Liver (tissue), 8 donors: ENCODE measurements at regions not wholly inside any gene's neighbourhood (a gene's known extent, or its start where the extent isn't known, plus 50 kb on each side); places are given as distances from the start of the nearest gene placed in this dataset.

Experiments
- DNase-seq: peaks from one replicate; pipeline ENCODE4 v3.0.0-alpha.2; 2017; ENCODE audit warnings: low spot score
- H3K27ac ChIP-seq, 2 donors: one replicate each; pipeline ENCODE4 v1.7.0; 2013; ENCODE audit warnings: inconsistent platforms in 2 of 2, low read length in 2 of 2, control low read depth in 1 of 2, low read depth in 1 of 2, mild to moderate bottlenecking in 1 of 2
- H3K27me3 ChIP-seq, 4 donors: one replicate each; pipeline versions ENCODE4 v1.6.1 to v1.7.0; 2013; ENCODE audit warnings: low read length in 3 of 4, inconsistent platforms in 1 of 4, mild to moderate bottlenecking in 1 of 4, moderate library complexity in 1 of 4; ENCODE audit not compliant: control insufficient read depth in 4 of 4, insufficient read depth in 4 of 4
- H3K36me3 ChIP-seq, 4 donors: one replicate each; pipeline versions ENCODE4 v1.6.1 to v1.7.0; 2013; ENCODE audit warnings: low read length in 3 of 4, mild to moderate bottlenecking in 3 of 4, low read depth in 1 of 4, moderate library complexity in 1 of 4; ENCODE audit not compliant: control insufficient read depth in 4 of 4, insufficient read depth in 3 of 4
- H3K4me1 ChIP-seq, 4 donors: one replicate each; pipeline versions ENCODE4 v1.6.1 to v1.7.0; 2013; ENCODE audit warnings: low read length in 3 of 4, mild to moderate bottlenecking in 3 of 4, moderate library complexity in 1 of 4; ENCODE audit not compliant: control insufficient read depth in 4 of 4, insufficient read depth in 4 of 4
- H3K4me3 ChIP-seq, 3 donors: one replicate each; pipeline versions ENCODE4 v1.6.1 to v1.7.0; 2013; ENCODE audit warnings: low read length in 3 of 3, control low read depth in 1 of 3, low read depth in 1 of 3, mild to moderate bottlenecking in 1 of 3
- H3K9ac ChIP-seq, 2 donors: one replicate each; pipeline ENCODE4 v1.7.0; 2013; ENCODE audit warnings: low read length in 2 of 2, mild to moderate bottlenecking in 2 of 2, moderate library complexity in 2 of 2, control low read depth in 1 of 2, low read depth in 1 of 2
- H3K9me3 ChIP-seq, 4 donors: one replicate each; pipeline versions ENCODE4 v1.6.1 to v1.7.0; 2013; ENCODE audit warnings: low read length in 3 of 4; ENCODE audit not compliant: control insufficient read depth in 4 of 4
- ATF3 ChIP-seq: IDR thresholded peaks from 2 replicates; pipeline ENCODE4 v1.6.1; 2016; ENCODE audit warnings: antibody characterized with exemption
- CTCF ChIP-seq: fragments of 150-350 bp; IDR thresholded peaks from 2 replicates; pipeline ENCODE4 v1.5.1; 2017; ENCODE audit warnings: improper control_type of control experiment, low read depth, low read length; ENCODE audit not compliant: missing input control
- EGR1 ChIP-seq, 2 donors: IDR thresholded peaks; 2 replicates each; pipeline ENCODE4 v1.6.1; 2016 to 2018; ENCODE audit warnings: antibody characterized with exemption in 2 of 2, low read depth in 2 of 2
- FOXA1 ChIP-seq: IDR thresholded peaks from 2 replicates; pipeline ENCODE4 v1.6.1; 2016; ENCODE audit warnings: antibody characterized with exemption
- FOXA2 ChIP-seq: IDR thresholded peaks from 2 replicates; pipeline ENCODE4 v1.6.1; 2016; ENCODE audit warnings: antibody characterized with exemption
- GABPA ChIP-seq, 2 donors: IDR thresholded peaks in 1 of 2; conservative IDR thresholded peaks in 1 of 2; 2 replicates each; pipeline ENCODE4 v1.6.1; 2016; ENCODE audit warnings: antibody characterized with exemption in 2 of 2, mild to moderate bottlenecking in 1 of 2, moderate library complexity in 1 of 2
- HNF4A ChIP-seq, 2 donors: conservative IDR thresholded peaks; 2 replicates each; pipeline ENCODE4 v1.6.1; 2016; ENCODE audit warnings: antibody characterized with exemption in 2 of 2, mild to moderate bottlenecking in 2 of 2
- HNF4G ChIP-seq: IDR thresholded peaks from 2 replicates; pipeline ENCODE4 v1.6.1; 2016; ENCODE audit warnings: antibody characterized with exemption
- JUND ChIP-seq, 2 donors: IDR thresholded peaks; 2 replicates each; pipeline ENCODE4 v1.6.1; 2016; ENCODE audit warnings: antibody characterized with exemption in 2 of 2
- MAX ChIP-seq: IDR thresholded peaks from 2 replicates; pipeline ENCODE4 v1.6.1; 2016; ENCODE audit warnings: antibody characterized with exemption
- NR2F2 ChIP-seq: IDR thresholded peaks from 2 replicates; pipeline ENCODE4 v1.6.1; 2016; ENCODE audit warnings: antibody characterized with exemption
- RAD21 ChIP-seq, 2 donors: IDR thresholded peaks; 2 replicates each; pipeline ENCODE4 v1.6.1; 2016; ENCODE audit warnings: antibody characterized with exemption in 2 of 2, mild to moderate bottlenecking in 2 of 2
- REST ChIP-seq: IDR thresholded peaks from 2 replicates; pipeline ENCODE4 v1.6.1; 2016; ENCODE audit warnings: antibody characterized with exemption, mild to moderate bottlenecking
- RXRA ChIP-seq, 2 donors: IDR thresholded peaks; 2 replicates each; pipeline ENCODE4 v1.6.1; 2017 to 2018; ENCODE audit warnings: antibody characterized with exemption in 2 of 2, mild to moderate bottlenecking in 1 of 2
- SP1 ChIP-seq: IDR thresholded peaks from 2 replicates; pipeline ENCODE4 v1.6.1; 2018; ENCODE audit warnings: antibody characterized with exemption, mild to moderate bottlenecking
- TAF1 ChIP-seq: conservative IDR thresholded peaks from 2 replicates; pipeline ENCODE4 v1.6.1; 2016; ENCODE audit warnings: antibody characterized with exemption, mild to moderate bottlenecking
- YY1 ChIP-seq: IDR thresholded peaks from 2 replicates; pipeline ENCODE4 v1.6.1; 2016; ENCODE audit warnings: antibody characterized with exemption, mild to moderate bottlenecking
- ZBTB33 ChIP-seq: IDR thresholded peaks from 2 replicates; pipeline ENCODE4 v1.6.1; 2016; ENCODE audit warnings: antibody characterized with exemption
- WGBS: extraction: QIAGEN DNeasy Blood & Tissue Kit; methylation state at CpG from one replicate; pipeline ENCODE4 v1.1.7; 2013; 5-methylcytosine and 5-hydroxymethylcytosine counted together
- donor health status: healthy.
- donor health status: healthy.
- donor health status: healthy.
- donor health status: healthy.
- donor health status: healthy.

DNA sequence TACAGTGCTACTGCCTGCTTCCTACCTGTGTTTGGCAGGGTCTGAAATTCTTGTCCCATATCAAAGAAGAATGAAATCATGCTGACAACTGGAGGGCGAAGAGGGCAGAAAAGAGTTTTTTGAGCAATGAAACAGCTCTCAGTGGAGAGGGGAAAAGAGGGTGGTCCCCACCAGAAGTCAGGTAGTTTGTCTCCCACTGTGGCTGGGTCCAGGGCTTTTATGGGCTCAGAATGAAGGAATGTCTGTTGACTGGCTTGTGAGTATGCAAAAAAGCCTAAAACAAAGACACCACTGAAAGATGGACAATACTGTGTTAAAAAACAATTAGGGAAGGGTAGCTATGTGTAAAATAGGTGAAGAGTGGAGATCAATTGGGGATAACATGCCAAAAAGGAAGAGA lies 115.0 kb downstream of the ADAM29 start:
- Histone ChIP-seq H3K9me3 (peaks cover 0 to 7% (median 0%) of the 10 kb centered on the region in 4 donors), H3K4me1 (no peaks in the 10 kb centered on the region), H3K27ac (no peak overlapping the region), H3K9ac (no peak overlapping the region), H3K36me3 (no peaks in the 10 kb centered on the region), H3K27me3 (no peaks in the 10 kb centered on the region), H3K4me3 (no peak overlapping the region)
- no peak for DNase-seq
- 72% methylated on average over 1 of the region's 1 CpG for WGBS
- TF ChIP-seq FOXA2 (no peak), RXRA (IDR thresholded peaks at IDR 0.05) (no peak), FOXA1 (no peak), CTCF (no peak), SP1 (no peak), ZBTB33 (no peak), GABPA (IDR thresholded peaks at IDR 0.05 in 1 of 2, conservative IDR thresholded peaks at IDR 0.05 in 1 of 2) (no peak), NR2F2 (no peak), HNF4A (conservative IDR thresholded peaks at IDR 0.05) (no peak), JUND (IDR thresholded peaks at IDR 0.05) (no peak), REST (no peak), RAD21 (IDR thresholded peaks at IDR 0.05) (no peak), ATF3 (no peak), TAF1 (no peak), EGR1 (IDR thresholded peaks at IDR 0.05; ENCODE audit: low read depth in 2 of 2) (no peak), MAX (no peak), YY1 (no peak), HNF4G (no peak)

DNA sequence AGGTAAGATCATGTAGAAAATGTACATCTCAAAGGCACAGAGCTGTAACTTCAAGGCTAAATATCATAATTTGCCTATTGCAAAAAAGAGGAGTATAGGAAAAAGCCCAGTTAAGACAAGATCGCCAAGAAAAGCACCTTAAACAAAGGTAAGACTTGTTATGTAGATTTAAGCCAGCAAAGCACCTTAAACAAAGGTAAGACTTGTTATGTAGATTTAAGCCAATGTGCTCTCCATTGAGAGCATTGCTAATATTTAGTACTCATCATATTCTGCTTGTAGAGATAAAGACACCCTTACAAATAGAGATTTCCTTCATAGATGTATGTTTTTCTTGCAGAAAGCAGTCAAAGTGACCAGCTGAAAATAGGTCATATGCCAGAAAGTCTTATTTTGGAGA lies 115.8 kb downstream of the ADAM29 start:
- Histone ChIP-seq H3K4me1 (no peaks in the 10 kb centered on the region), H3K27me3 (no peaks in the 10 kb centered on the region), H3K9me3 (peaks cover 0 to 7% (median 0%) of the 10 kb centered on the region in 4 donors), H3K4me3 (no peak overlapping the region), H3K27ac (no peak overlapping the region), H3K36me3 (no peaks in the 10 kb centered on the region), H3K9ac (no peak overlapping the region)
- DNase-seq: no peak
- 65% methylated on average over 1 of the region's 1 CpG for WGBS
- TF ChIP-seq ZBTB33 (no peak), GABPA (IDR thresholded peaks at IDR 0.05 in 1 of 2, conservative IDR thresholded peaks at IDR 0.05 in 1 of 2) (no peak), ATF3 (no peak), YY1 (no peak), JUND (IDR thresholded peaks at IDR 0.05) (no peak), CTCF (no peak), TAF1 (no peak), FOXA2 (no peak), RXRA (IDR thresholded peaks at IDR 0.05) (no peak), SP1 (no peak), MAX (no peak), EGR1 (IDR thresholded peaks at IDR 0.05; ENCODE audit: low read depth in 2 of 2) (no peak)
